ENCODE measurements at regions not wholly inside any gene's neighbourhood (a gene's known extent, or its start where the extent isn't known, plus 50 kb on each side); places are given as distances from the start of the nearest gene placed in this dataset.

DNA sequence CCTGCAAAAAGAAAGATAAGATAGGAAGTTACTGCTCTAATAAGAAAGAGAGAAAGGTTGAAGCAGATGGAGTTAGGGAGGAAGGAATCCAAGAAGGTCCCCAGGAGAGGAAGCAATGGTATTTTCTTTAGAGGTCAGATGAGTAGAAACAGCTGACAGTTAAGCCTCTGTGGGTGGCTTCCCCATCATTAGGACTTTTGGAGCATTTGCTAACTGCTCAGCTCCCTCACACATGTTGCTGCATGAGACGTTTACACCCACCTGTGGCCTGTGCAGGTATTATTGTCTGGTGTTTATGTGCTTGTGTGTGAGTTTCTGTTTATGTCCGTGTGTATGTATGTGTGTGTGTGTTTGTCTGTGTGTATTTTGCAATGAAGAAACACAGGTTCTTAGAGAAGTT lies 346.8 kb downstream of the RAB28 start:
- H3K27me3 ChIP-seq (ENCODE audit: insufficient read depth, low read length, poor library complexity, severe bottlenecking) = no peaks in the 10 kb centered on the region
- H3K36me3 ChIP-seq (ENCODE audit: insufficient read depth, low read length) = no peaks in the 10 kb centered on the region
- H3K4me3 ChIP-seq (ENCODE audit: low read length) = no peak overlapping the region
- no peaks in the 10 kb centered on the region for H3K27me3 Mint-ChIP-seq
- H3K27ac Mint-ChIP-seq = no peak overlapping the region
- no peaks in the 10 kb centered on the region for H3K9me3 ChIP-seq (ENCODE audit: low read length)
- H3K4me1 Mint-ChIP-seq = no peaks in the 10 kb centered on the region
- no peak overlapping the region for H3K4me3 Mint-ChIP-seq
- POLR2A ChIA-PET = no interaction called here
- H3K27ac ChIP-seq (ENCODE audit: low read depth, low read length) = no peak overlapping the region
- DNase-seq = no peak
- H3K9me3 Mint-ChIP-seq = peaks cover 0 to 17% (median 4%) of the 10 kb centered on the region in 5 donors
- H3K36me3 Mint-ChIP-seq = peaks cover 0 to 20% (median 0%) of the 10 kb centered on the region in 3 donors
- no peaks in the 10 kb centered on the region for H3K4me1 ChIP-seq (ENCODE audit: insufficient read depth, low read length)
- CTCF ChIA-PET = no interaction called here

GRCh38 chr4:13133700-13134099 lies 350.4 kb downstream of the RAB28 start:
- no peaks in the 10 kb centered on the region for H3K4me1 Mint-ChIP-seq
- H3K27me3 Mint-ChIP-seq = no peaks in the 10 kb centered on the region
- H3K27ac Mint-ChIP-seq = no peak overlapping the region
- Histone ChIP-seq H3K27me3 (ENCODE audit: insufficient read depth, low read length, poor library complexity, severe bottlenecking) (no peaks in the 10 kb centered on the region), H3K9me3 (ENCODE audit: low read length) (no peaks in the 10 kb centered on the region), H3K27ac (ENCODE audit: low read depth, low read length) (no peak overlapping the region), H3K36me3 (ENCODE audit: insufficient read depth, low read length) (no peaks in the 10 kb centered on the region), H3K4me3 (ENCODE audit: low read length) (no peak overlapping the region), H3K4me1 (ENCODE audit: insufficient read depth, low read length) (no peaks in the 10 kb centered on the region)
- ChIA-PET CTCF (no interaction called here), POLR2A (no interaction called here)
- H3K36me3 Mint-ChIP-seq = peaks cover 0 to 12% (median 0%) of the 10 kb centered on the region in 3 donors
- peaks cover 0 to 17% (median 8%) of the 10 kb centered on the region in 5 donors for H3K9me3 Mint-ChIP-seq
- no peak overlapping the region for H3K4me3 Mint-ChIP-seq
- DNase-seq = no peak

GRCh38 chr4:13130848-13131247 lies 353.3 kb downstream of the RAB28 start:
- H3K4me3 Mint-ChIP-seq = no peak overlapping the region
- CTCF ChIA-PET = no interaction called here

DNA sequence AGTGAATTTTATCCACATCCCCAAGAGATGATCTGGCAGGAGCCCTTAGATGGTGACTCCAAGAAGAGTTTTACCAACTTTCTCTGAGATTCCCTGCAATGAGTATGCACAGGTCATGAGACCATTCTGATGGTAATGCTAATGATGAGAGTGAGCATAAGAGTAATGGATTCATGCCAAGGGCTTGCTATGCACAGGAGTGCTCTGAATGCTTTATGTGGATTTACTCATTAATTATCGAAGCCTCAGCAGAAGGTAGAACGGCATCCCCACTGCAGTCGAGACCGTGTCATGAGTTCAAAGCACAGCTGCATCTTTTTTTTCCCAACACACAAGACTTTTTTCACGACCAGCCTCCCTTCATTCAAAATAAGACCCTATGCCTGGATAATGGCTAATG lies 355.0 kb downstream of the RAB28 start:
- no peaks in the 10 kb centered on the region for H3K9me3 ChIP-seq (ENCODE audit: low read length)
- H3K27ac ChIP-seq (ENCODE audit: low read depth, low read length) = no peak overlapping the region
- peaks cover 0 to 6% (median 2%) of the 10 kb centered on the region in 3 donors for H3K36me3 Mint-ChIP-seq
- ChIA-PET CTCF (no interaction called here), POLR2A (no interaction called here)
- H3K4me3 ChIP-seq (ENCODE audit: low read length) = no peak overlapping the region
- H3K4me1 ChIP-seq (ENCODE audit: insufficient read depth, low read length) = no peaks in the 10 kb centered on the region
- no peak for DNase-seq
- H3K27me3 ChIP-seq (ENCODE audit: insufficient read depth, low read length, poor library complexity, severe bottlenecking) = no peaks in the 10 kb centered on the region
- H3K27me3 Mint-ChIP-seq = no peaks in the 10 kb centered on the region
- H3K4me3 Mint-ChIP-seq = no peak overlapping the region
- H3K36me3 ChIP-seq (ENCODE audit: insufficient read depth, low read length) = no peaks in the 10 kb centered on the region
- peaks cover 0 to 15% (median 8%) of the 10 kb centered on the region in 5 donors for H3K9me3 Mint-ChIP-seq
- no peak overlapping the region for H3K27ac Mint-ChIP-seq
- no peaks in the 10 kb centered on the region for H3K4me1 Mint-ChIP-seq

More at GRCh38 chr4:13130848-13131247, 353.3 kb downstream of the RAB28 start:
- H3K27me3 Mint-ChIP-seq = no peaks in the 10 kb centered on the region
- Histone ChIP-seq H3K27ac (ENCODE audit: low read depth, low read length) (no peak overlapping the region), H3K27me3 (ENCODE audit: insufficient read depth, low read length, poor library complexity, severe bottlenecking) (no peaks in the 10 kb centered on the region), H3K4me3 (ENCODE audit: low read length) (no peak overlapping the region), H3K4me1 (ENCODE audit: insufficient read depth, low read length) (no peaks in the 10 kb centered on the region), H3K9me3 (ENCODE audit: low read length) (no peaks in the 10 kb centered on the region), H3K36me3 (ENCODE audit: insufficient read depth, low read length) (no peaks in the 10 kb centered on the region)
- no peak overlapping the region for H3K27ac Mint-ChIP-seq
- peaks cover 0 to 24% (median 8%) of the 10 kb centered on the region in 5 donors for H3K9me3 Mint-ChIP-seq
- POLR2A ChIA-PET = no interaction called here
- no peak for DNase-seq
- H3K4me1 Mint-ChIP-seq = no peaks in the 10 kb centered on the region
- peaks cover 0 to 19% (median 0%) of the 10 kb centered on the region in 3 donors for H3K36me3 Mint-ChIP-seq

GRCh38 chr4:13126976-13127910 lies 356.9 kb downstream of the RAB28 start:
- Mint-ChIP-seq H3K27ac (no peak overlapping the region), H3K36me3 (peaks cover 0 to 6% (median 2%) of the 10 kb centered on the region in 3 donors), H3K9me3 (peaks cover 0 to 12% (median 10%) of the 10 kb centered on the region in 5 donors), H3K4me3 (no peak overlapping the region), H3K4me1 (no peaks in the 10 kb centered on the region), H3K27me3 (no peaks in the 10 kb centered on the region)
- POLR2A ChIA-PET = no interaction called here
- CTCF ChIA-PET = no interaction called here
- H3K9me3 ChIP-seq (ENCODE audit: low read length) = no peaks in the 10 kb centered on the region
- no peaks in the 10 kb centered on the region for H3K36me3 ChIP-seq (ENCODE audit: insufficient read depth, low read length)
- no peaks in the 10 kb centered on the region for H3K27me3 ChIP-seq (ENCODE audit: insufficient read depth, low read length, poor library complexity, severe bottlenecking)
- DNase-seq = no peak
- no peak overlapping the region for H3K4me3 ChIP-seq (ENCODE audit: low read length)
- H3K4me1 ChIP-seq (ENCODE audit: insufficient read depth, low read length) = no peaks in the 10 kb centered on the region
- no peak overlapping the region for H3K27ac ChIP-seq (ENCODE audit: low read depth, low read length)

DNA sequence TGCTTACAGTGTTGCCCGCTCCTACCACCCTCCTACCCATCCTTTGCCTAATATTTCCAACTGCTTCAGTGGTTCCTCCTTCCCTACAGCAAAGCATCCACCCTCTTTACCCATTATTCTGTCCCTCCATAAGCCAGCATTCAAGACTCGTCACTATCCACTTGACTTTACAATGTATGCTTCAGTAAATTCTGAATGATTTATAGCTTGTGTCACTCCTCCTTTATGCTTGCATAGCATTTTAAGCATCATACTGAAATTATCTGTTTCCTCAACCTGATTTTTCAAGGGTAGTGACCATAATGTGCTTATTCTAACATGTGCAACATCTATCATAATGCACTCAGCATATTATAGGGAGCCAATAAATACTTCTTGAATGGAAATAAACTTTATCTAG lies 365.5 kb downstream of the RAB28 start:
- Mint-ChIP-seq H3K9me3 (peaks cover under 1 to 10% (median 4%) of the 10 kb centered on the region in 5 donors), H3K36me3 (no peaks in the 10 kb centered on the region), H3K27me3 (no peaks in the 10 kb centered on the region), H3K27ac (no peak overlapping the region), H3K4me1 (no peaks in the 10 kb centered on the region), H3K4me3 (no peak overlapping the region)
- ChIA-PET POLR2A (no interaction called here), CTCF (no interaction called here)
- H3K4me1 ChIP-seq (ENCODE audit: insufficient read depth, low read length) = no peaks in the 10 kb centered on the region
- H3K9me3 ChIP-seq (ENCODE audit: low read length) = no peaks in the 10 kb centered on the region
- no peak for DNase-seq
- no peaks in the 10 kb centered on the region for H3K36me3 ChIP-seq (ENCODE audit: insufficient read depth, low read length)
- no peak overlapping the region for H3K4me3 ChIP-seq (ENCODE audit: low read length)
- no peak overlapping the region for H3K27ac ChIP-seq (ENCODE audit: low read depth, low read length)
- H3K27me3 ChIP-seq (ENCODE audit: insufficient read depth, low read length, poor library complexity, severe bottlenecking) = no peaks in the 10 kb centered on the region

GRCh38 chr4:13117185-13117584 lies 367.0 kb downstream of the RAB28 start:
- Mint-ChIP-seq H3K27ac (no peak overlapping the region), H3K4me3 (no peak overlapping the region), H3K9me3 (peaks cover 4 to 16% (median 15%) of the 10 kb centered on the region in 5 donors), H3K4me1 (no peaks in the 10 kb centered on the region), H3K36me3 (no peaks in the 10 kb centered on the region), H3K27me3 (no peaks in the 10 kb centered on the region)
- Histone ChIP-seq H3K27ac (ENCODE audit: low read depth, low read length) (no peak overlapping the region), H3K36me3 (ENCODE audit: insufficient read depth, low read length) (no peaks in the 10 kb centered on the region), H3K27me3 (ENCODE audit: insufficient read depth, low read length, poor library complexity, severe bottlenecking) (no peaks in the 10 kb centered on the region), H3K4me1 (ENCODE audit: insufficient read depth, low read length) (no peaks in the 10 kb centered on the region), H3K9me3 (ENCODE audit: low read length) (no peaks in the 10 kb centered on the region), H3K4me3 (ENCODE audit: low read length) (no peak overlapping the region)
- CTCF ChIA-PET = no interaction called here
- DNase-seq = no peak
- POLR2A ChIA-PET = no interaction called here

DNA sequence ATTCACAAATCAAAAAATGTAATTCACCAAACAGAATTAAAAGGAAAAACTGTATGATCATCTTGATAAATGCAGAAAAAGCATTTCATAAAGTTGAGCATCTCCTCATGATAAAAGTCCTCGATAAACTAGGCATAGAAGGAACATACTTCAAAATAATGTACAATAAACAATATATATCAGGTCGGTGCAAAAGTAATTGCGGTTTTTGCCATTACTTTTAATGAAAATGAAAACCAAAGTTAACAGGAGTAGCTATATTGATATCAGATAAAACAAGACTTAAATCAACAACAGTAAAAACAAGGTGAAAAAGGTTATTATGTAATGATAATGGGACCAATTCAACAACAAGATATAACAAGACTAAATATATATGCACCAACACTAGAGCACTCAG lies 372.1 kb downstream of the RAB28 start:
- Mint-ChIP-seq H3K9me3 (peaks cover 17 to 41% (median 32%) of the 10 kb centered on the region in 5 donors), H3K27ac (no peak overlapping the region), H3K4me1 (no peaks in the 10 kb centered on the region), H3K4me3 (no peak overlapping the region), H3K36me3 (peaks cover 0 to 5% (median 0%) of the 10 kb centered on the region in 3 donors), H3K27me3 (no peaks in the 10 kb centered on the region)
- no peaks in the 10 kb centered on the region for H3K36me3 ChIP-seq (ENCODE audit: insufficient read depth, low read length)
- ChIA-PET CTCF (no interaction called here), POLR2A (no interaction called here)
- no peaks in the 10 kb centered on the region for H3K27me3 ChIP-seq (ENCODE audit: insufficient read depth, low read length, poor library complexity, severe bottlenecking)
- no peaks in the 10 kb centered on the region for H3K9me3 ChIP-seq (ENCODE audit: low read length)
- no peak overlapping the region for H3K27ac ChIP-seq (ENCODE audit: low read depth, low read length)
- H3K4me1 ChIP-seq (ENCODE audit: insufficient read depth, low read length) = no peaks in the 10 kb centered on the region
- DNase-seq = no peak
- no peak overlapping the region for H3K4me3 ChIP-seq (ENCODE audit: low read length)
